Sigmoid colon (tissue), 4 donors: ENCODE measurements at regions not wholly inside any gene's neighbourhood (a gene's known extent, or its start where the extent isn't known, plus 50 kb on each side); places are given as distances from the start of the nearest gene placed in this dataset.

Experiments used
- EP300 ChIP-seq, 4 donors: sonication (generic); formaldehyde crosslinking; IDR thresholded peaks; one replicate each; pipeline ENCODE4 v1.6.1; 2017; ENCODE audit warnings: antibody characterized with exemption in 4 of 4
- TF ChIP-seq, protein P1 (sequence below), 4 experiments: fragments of 450-650 bp in 3 of 4; fragments of 200-600 bp in 1 of 4; IDR thresholded peaks; one replicate each; pipeline ENCODE4 v1.5.1; 2016 to 2019; ENCODE audit warnings: antibody characterized with exemption in 4 of 4, mild to moderate bottlenecking in 3 of 4, moderate library complexity in 2 of 4

- no peak for TF ChIP-seq EP300 (IDR thresholded peaks at IDR 0.05)
- TF ChIP-seq, protein P1, sequence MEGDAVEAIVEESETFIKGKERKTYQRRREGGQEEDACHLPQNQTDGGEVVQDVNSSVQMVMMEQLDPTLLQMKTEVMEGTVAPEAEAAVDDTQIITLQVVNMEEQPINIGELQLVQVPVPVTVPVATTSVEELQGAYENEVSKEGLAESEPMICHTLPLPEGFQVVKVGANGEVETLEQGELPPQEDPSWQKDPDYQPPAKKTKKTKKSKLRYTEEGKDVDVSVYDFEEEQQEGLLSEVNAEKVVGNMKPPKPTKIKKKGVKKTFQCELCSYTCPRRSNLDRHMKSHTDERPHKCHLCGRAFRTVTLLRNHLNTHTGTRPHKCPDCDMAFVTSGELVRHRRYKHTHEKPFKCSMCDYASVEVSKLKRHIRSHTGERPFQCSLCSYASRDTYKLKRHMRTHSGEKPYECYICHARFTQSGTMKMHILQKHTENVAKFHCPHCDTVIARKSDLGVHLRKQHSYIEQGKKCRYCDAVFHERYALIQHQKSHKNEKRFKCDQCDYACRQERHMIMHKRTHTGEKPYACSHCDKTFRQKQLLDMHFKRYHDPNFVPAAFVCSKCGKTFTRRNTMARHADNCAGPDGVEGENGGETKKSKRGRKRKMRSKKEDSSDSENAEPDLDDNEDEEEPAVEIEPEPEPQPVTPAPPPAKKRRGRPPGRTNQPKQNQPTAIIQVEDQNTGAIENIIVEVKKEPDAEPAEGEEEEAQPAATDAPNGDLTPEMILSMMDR (IDR thresholded peaks at IDR 0.05), result no peak
Observed at GRCh38 chr4:26069218-26069617, 155.2 kb downstream of the SMIM20 start.
